ENCODE measurements at regions not wholly inside any gene's neighbourhood (a gene's known extent, or its start where the extent isn't known, plus 50 kb on each side); places are given as distances from the start of the nearest gene placed in this dataset.

GRCh38 chr3:81197386-81197785, 564.1 kb downstream of the GBE1 start:
- Histone ChIP-seq H3K27ac (ENCODE audit: extremely low read depth, low read depth, low read length) (no peak overlapping the region), H3K79me2 (ENCODE audit: control insufficient read depth, insufficient read depth, low read length) (no peaks in the 10 kb centered on the region), H3K27me3 (ENCODE audit: control insufficient read depth in 2 of 2, insufficient read depth in 2 of 2, low read length in 2 of 2) (no peaks in the 10 kb centered on the region), H3K9me3 (replicated peaks; ENCODE audit: control insufficient read depth, insufficient read depth, low read depth, low read length) (no peaks in the 10 kb centered on the region), H2AFZ (ENCODE audit: low read depth, low read length) (no peak overlapping the region), H3K4me2 (ENCODE audit: insufficient read depth, low read length) (no peak overlapping the region), H3K4me1 (replicated peaks in 1 of 2; ENCODE audit: control insufficient read depth in 2 of 2, insufficient read depth in 2 of 2, low read length in 2 of 2) (no peaks in the 10 kb centered on the region), H3K36me3 (ENCODE audit: control insufficient read depth, insufficient read depth, low read length) (no peaks in the 10 kb centered on the region), H4K20me1 (replicated peaks; ENCODE audit: control insufficient read depth, insufficient read depth, low read length) (no peaks in the 10 kb centered on the region), H3K9me1 (ENCODE audit: control insufficient read depth, insufficient read depth, low read length) (no peaks in the 10 kb centered on the region), H3K4me3 (no peak overlapping the region), H3K9ac (ENCODE audit: insufficient read depth in 1 of 2, low read depth in 2 of 2, low read length in 2 of 2) (no peak overlapping the region)
- intact Hi-C loops (cut with micrococcal nuclease), result no loop called here
- DNase-seq (ENCODE audit: extremely low read depth in 1 of 4, low spot score in 3 of 4) (no peak), ATAC-seq (no peak), FAIRE-seq (no peak)
- in situ Hi-C loops (cut with MboI), result no loop called here
- POLR2A ChIA-PET, result no interaction called here
- 0% methylated on average over 3 of the region's 3 CpGs for WGBS (ENCODE audit: insufficient coverage, low coverage, missing lambda C conversion rate)
- TF ChIP-seq PHB2 (IDR thresholded peaks at IDR 0.05; ENCODE audit: low read depth), result no peak
- no peak for TF ChIP-seq RHOXF2B (CRISPR knock-in tag; conservative IDR thresholded peaks at IDR 0.05)
- no peak for TF ChIP-seq ZNF3 (CRISPR knock-in tag; IDR thresholded peaks at IDR 0.05)
- TF ChIP-seq TSC22D4 (tag; IDR thresholded peaks at IDR 0.05), result no peak
- no peak for TF ChIP-seq EP400 (IDR thresholded peaks at IDR 0.05)
- no peak for TF ChIP-seq HOMEZ (CRISPR knock-in tag; IDR thresholded peaks at IDR 0.05)
- TF ChIP-seq GATA2 (CRISPR knock-in tag; IDR thresholded peaks at IDR 0.05), result no peak
- no peak for TF ChIP-seq ETV6 (IDR thresholded peaks at IDR 0.05; ENCODE audit: borderline replicate concordance in 1 of 2, low read depth in 2 of 2, low read length in 1 of 2)
- no peak for TF ChIP-seq ETV6 (CRISPR knock-in tag; IDR thresholded peaks at IDR 0.05; ENCODE audit: borderline replicate concordance)
- no peak for TF ChIP-seq FOXJ3 (CRISPR knock-in tag; IDR thresholded peaks at IDR 0.05)
- no peak for TF ChIP-seq ZNF551 (CRISPR knock-in tag; IDR thresholded peaks at IDR 0.05)
- no peak for TF ChIP-seq THAP12 (CRISPR knock-in tag; IDR thresholded peaks at IDR 0.05)
- no peak for TF ChIP-seq MNT (conservative IDR thresholded peaks at IDR 0.05)
- no peak for TF ChIP-seq GATAD2B (IDR thresholded peaks at IDR 0.05; ENCODE audit: borderline replicate concordance)
- no peak for TF ChIP-seq MAFF (IDR thresholded peaks at IDR 0.05; ENCODE audit: low read length)
- no peak for TF ChIP-seq RBM17 (IDR thresholded peaks at IDR 0.05; ENCODE audit: borderline replicate concordance, low read depth, low read length)
- TF ChIP-seq NUFIP1 (IDR thresholded peaks at IDR 0.05; ENCODE audit: partially characterized antibody), result no peak
- no peak for TF ChIP-seq HDAC8 (tag; IDR thresholded peaks at IDR 0.05)
- CTCF ChIA-PET (ENCODE audit: low intra/inter-chr PET ratio), result no interaction called here
- BruUV-seq (replicated peaks), result no TSS peak

Measured in K562 (cell line).